ENCODE measurements at regions not wholly inside any gene's neighbourhood (a gene's known extent, or its start where the extent isn't known, plus 50 kb on each side); places are given as distances from the start of the nearest gene placed in this dataset.

DNA sequence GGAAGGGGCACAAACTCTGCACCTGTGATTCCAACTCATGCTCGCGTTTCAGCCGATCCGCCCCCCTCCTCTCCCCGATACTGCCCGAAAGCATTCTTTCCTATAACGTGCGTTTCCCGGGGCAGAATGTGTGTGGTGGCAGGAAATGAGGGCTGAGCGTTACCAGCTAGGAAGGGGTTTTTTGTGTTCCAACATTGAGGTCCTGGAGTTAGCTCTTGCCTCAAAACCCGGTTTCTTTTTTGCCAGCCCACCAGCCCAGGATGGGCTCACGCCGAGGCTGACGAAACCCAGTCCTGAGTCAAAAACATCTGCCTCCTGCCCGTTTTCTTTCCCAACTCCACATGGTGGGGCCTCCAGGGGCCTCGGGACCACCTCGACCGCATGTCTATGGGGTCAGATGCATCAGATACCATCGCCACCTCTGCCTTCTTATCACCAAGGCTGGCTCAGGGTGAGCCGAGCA, 113.7 kb upstream of the COPS8 start:
- Histone ChIP-seq H3K27ac (ENCODE audit: low read length) (no peak overlapping the region), H3K36me3 (ENCODE audit: control insufficient read depth, low read depth, low read length) (no peaks in the 10 kb centered on the region)

GRCh38 chr2:236972491-236973342, 113.0 kb upstream of the COPS8 start:
- Histone ChIP-seq H3K4me1 (ENCODE audit: control insufficient read depth, low read depth, low read length) (peaks cover 23% of the 10 kb centered on the region), H3K9ac (ENCODE audit: low read length) (no peak overlapping the region), H3K27ac (ENCODE audit: low read length) (no peak overlapping the region), H3K36me3 (ENCODE audit: control insufficient read depth, low read depth, low read length) (no peaks in the 10 kb centered on the region), H3K27me3 (ENCODE audit: control insufficient read depth, insufficient read depth, low read length) (peaks cover 3% of the 10 kb centered on the region), H3K9me3 (ENCODE audit: control insufficient read depth, low read depth, low read length) (no peaks in the 10 kb centered on the region), H3K4me3 (ENCODE audit: low read length) (no peak overlapping the region)

More for the DNA sequence above, 113.7 kb upstream of the COPS8 start:
- Histone ChIP-seq H3K9me3 (ENCODE audit: control insufficient read depth, low read depth, low read length) (no peaks in the 10 kb centered on the region), H3K4me1 (ENCODE audit: control insufficient read depth, low read depth, low read length) (peaks cover 23% of the 10 kb centered on the region), H3K9ac (ENCODE audit: low read length) (no peak overlapping the region), H3K27me3 (ENCODE audit: control insufficient read depth, insufficient read depth, low read length) (peaks cover 3% of the 10 kb centered on the region), H3K4me3 (ENCODE audit: low read length) (no peak overlapping the region)

DNA sequence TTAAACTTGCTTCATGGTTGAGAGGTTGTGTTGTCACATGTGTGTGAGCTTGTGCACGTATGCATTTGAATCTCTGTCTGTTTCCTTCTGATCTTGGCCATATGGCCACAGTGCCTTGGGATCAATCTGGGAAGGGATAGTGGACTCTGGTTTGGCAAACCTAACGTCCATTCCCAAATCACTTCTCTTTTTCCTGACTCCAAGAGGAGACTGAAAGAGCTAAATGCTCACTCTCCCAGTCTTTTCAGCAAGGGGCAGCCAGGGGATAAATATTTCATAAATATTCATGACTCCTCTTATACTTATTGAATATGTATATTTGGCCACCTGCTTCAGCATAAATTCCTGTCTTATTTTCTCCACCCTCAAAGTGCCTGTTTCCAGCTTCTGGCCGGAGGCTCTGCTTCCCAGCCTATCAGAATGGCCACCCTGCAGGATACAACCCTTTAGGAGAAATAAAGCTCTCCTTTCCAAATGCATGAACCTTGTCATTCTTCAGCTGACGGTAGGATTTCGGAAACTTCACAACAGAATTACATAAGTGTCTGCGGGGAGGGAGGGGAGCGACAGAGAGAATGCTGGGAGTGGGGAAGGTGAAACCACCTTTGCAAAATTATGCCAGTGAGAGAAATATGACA, 112.2 kb upstream of the COPS8 start:
- no peak overlapping the region for H3K27ac ChIP-seq (ENCODE audit: low read length)
- H3K36me3 ChIP-seq (ENCODE audit: control insufficient read depth, low read depth, low read length) = no peaks in the 10 kb centered on the region
- H3K27me3 ChIP-seq (ENCODE audit: control insufficient read depth, insufficient read depth, low read length) = peaks cover 3% of the 10 kb centered on the region
- H3K9me3 ChIP-seq (ENCODE audit: control insufficient read depth, low read depth, low read length) = no peaks in the 10 kb centered on the region
- no peak overlapping the region for H3K4me3 ChIP-seq (ENCODE audit: low read length)
- no peak overlapping the region for H3K9ac ChIP-seq (ENCODE audit: low read length)
- H3K4me1 ChIP-seq (ENCODE audit: control insufficient read depth, low read depth, low read length) = peaks cover 23% of the 10 kb centered on the region

DNA sequence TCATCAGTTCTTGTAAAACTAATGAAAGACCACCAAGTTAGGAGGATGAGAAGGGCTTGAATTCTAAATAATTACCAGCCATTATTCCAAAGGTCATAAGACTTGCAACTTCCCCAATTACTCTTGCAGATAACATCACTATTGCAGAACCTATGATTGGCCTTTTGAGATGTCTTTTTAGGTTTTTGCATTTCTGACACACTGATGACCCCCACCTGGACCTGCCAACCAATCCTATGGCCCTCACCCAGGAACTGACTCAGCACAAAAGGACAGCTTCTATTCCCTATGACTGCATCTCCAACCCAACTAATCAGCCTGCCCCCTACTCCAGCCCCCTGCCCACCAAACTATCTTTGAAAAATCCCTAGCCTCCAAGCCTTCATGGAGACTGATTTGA, 111.5 kb upstream of the COPS8 start:
- Histone ChIP-seq H3K4me1 (ENCODE audit: control insufficient read depth, low read depth, low read length) (peaks cover 23% of the 10 kb centered on the region), H3K36me3 (ENCODE audit: control insufficient read depth, low read depth, low read length) (no peaks in the 10 kb centered on the region)

GRCh38 chr2:236974752-236975151, 110.9 kb upstream of the COPS8 start:
- Histone ChIP-seq H3K4me1 (ENCODE audit: control insufficient read depth, low read depth, low read length) (peaks cover 23% of the 10 kb centered on the region), H3K27me3 (ENCODE audit: control insufficient read depth, insufficient read depth, low read length) (peaks cover 3% of the 10 kb centered on the region), H3K4me3 (ENCODE audit: low read length) (no peak overlapping the region), H3K9me3 (ENCODE audit: control insufficient read depth, low read depth, low read length) (no peaks in the 10 kb centered on the region), H3K36me3 (ENCODE audit: control insufficient read depth, low read depth, low read length) (no peaks in the 10 kb centered on the region), H3K9ac (ENCODE audit: low read length) (no peak overlapping the region), H3K27ac (ENCODE audit: low read length) (no peak overlapping the region)

More for the DNA sequence above, 111.5 kb upstream of the COPS8 start:
- H3K9ac ChIP-seq (ENCODE audit: low read length) = no peak overlapping the region
- peaks cover 3% of the 10 kb centered on the region for H3K27me3 ChIP-seq (ENCODE audit: control insufficient read depth, insufficient read depth, low read length)
- no peaks in the 10 kb centered on the region for H3K9me3 ChIP-seq (ENCODE audit: control insufficient read depth, low read depth, low read length)
- H3K27ac ChIP-seq (ENCODE audit: low read length) = no peak overlapping the region
- H3K4me3 ChIP-seq (ENCODE audit: low read length) = no peak overlapping the region

GRCh38 chr2:236975766-236976165, 109.9 kb upstream of the COPS8 start:
- Histone ChIP-seq H3K9ac (ENCODE audit: low read length) (no peak overlapping the region), H3K27me3 (ENCODE audit: control insufficient read depth, insufficient read depth, low read length) (peaks cover 3% of the 10 kb centered on the region), H3K27ac (ENCODE audit: low read length) (no peak overlapping the region), H3K4me1 (ENCODE audit: control insufficient read depth, low read depth, low read length) (peaks cover 23% of the 10 kb centered on the region), H3K4me3 (ENCODE audit: low read length) (no peak overlapping the region), H3K9me3 (ENCODE audit: control insufficient read depth, low read depth, low read length) (no peaks in the 10 kb centered on the region), H3K36me3 (ENCODE audit: control insufficient read depth, low read depth, low read length) (no peaks in the 10 kb centered on the region)

DNA sequence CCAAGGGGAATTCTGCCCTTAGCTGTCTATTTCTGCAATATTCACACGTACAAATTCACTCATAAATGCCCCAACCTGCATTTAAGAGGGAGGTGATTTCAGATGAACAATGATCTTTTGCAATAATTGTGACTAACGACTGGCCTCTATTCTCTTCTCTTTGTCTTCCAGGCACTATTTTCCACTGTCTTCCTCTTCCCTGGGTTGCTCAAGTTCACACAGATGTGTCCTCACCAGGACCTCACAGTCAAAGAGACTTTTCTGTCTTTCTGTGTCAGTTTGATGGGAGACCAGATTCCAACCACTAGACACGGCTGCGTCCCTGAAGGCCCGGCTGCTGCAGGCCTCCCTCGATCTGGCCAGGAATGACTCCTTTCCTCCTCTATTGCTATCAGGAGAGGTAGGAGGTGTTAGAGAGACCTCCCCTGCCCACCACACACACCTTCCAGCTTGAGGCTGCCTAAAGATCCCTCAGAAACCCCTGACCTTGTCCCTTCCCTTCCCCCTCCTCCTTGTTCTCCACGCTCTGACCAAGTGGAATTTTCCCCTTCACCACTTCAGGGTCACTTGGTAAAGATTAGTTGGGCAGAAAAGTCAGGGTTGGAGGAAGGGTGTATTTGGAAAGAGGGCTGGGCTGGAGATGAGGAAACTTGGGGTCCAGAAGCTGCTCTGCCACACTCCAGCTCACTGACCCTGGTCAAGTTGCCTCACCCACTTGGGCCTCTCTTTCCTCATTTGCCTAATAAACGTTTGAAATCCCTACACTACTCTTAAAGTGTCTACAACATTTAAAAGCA, 109.2 kb upstream of the COPS8 start:
- H3K27ac ChIP-seq (ENCODE audit: low read length) = no peak overlapping the region
- no peak overlapping the region for H3K4me3 ChIP-seq (ENCODE audit: low read length)
- H3K9ac ChIP-seq (ENCODE audit: low read length) = no peak overlapping the region
- H3K27me3 ChIP-seq (ENCODE audit: control insufficient read depth, insufficient read depth, low read length) = peaks cover 2% of the 10 kb centered on the region
- peaks cover 20% of the 10 kb centered on the region for H3K4me1 ChIP-seq (ENCODE audit: control insufficient read depth, low read depth, low read length)
- H3K9me3 ChIP-seq (ENCODE audit: control insufficient read depth, low read depth, low read length) = no peaks in the 10 kb centered on the region
- H3K36me3 ChIP-seq (ENCODE audit: control insufficient read depth, low read depth, low read length) = no peaks in the 10 kb centered on the region

GRCh38 chr2:236977063-236977851, 108.4 kb upstream of the COPS8 start:
- Histone ChIP-seq H3K36me3 (ENCODE audit: control insufficient read depth, low read depth, low read length) (no peaks in the 10 kb centered on the region), H3K27me3 (ENCODE audit: control insufficient read depth, insufficient read depth, low read length) (no peaks in the 10 kb centered on the region), H3K9me3 (ENCODE audit: control insufficient read depth, low read depth, low read length) (no peaks in the 10 kb centered on the region), H3K27ac (ENCODE audit: low read length) (no peak overlapping the region), H3K4me1 (ENCODE audit: control insufficient read depth, low read depth, low read length) (peaks cover 19% of the 10 kb centered on the region), H3K9ac (ENCODE audit: low read length) (no peak overlapping the region), H3K4me3 (ENCODE audit: low read length) (no peak overlapping the region)

DNA sequence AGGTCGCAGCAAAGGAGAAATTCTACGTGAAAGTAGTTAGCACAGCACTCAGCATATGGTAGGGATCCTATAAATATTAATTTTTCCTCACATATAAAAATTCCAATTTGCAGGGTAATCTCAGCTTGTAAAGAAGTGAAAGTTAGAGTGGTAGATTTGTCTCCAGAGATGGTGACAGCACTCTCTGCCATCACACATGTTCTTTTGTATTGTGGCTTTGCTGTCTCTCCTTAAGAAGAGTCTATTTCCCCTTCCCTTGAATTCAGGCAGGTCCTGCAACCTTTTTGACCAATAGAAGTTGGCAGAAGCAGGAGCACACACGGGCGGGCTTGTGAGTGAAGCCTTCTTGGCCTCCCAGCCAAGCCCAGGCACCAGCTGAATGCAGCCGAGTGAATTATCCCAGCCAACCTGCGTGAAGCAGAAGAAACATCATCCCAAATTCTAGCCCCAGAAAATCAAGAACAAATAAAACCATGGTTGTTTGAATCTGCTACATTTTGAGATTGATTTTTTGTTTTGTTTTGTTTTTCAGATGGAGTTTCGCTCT, 107.8 kb upstream of the COPS8 start:
- no peak overlapping the region for H3K9ac ChIP-seq (ENCODE audit: low read length)
- peaks cover 14% of the 10 kb centered on the region for H3K4me1 ChIP-seq (ENCODE audit: control insufficient read depth, low read depth, low read length)
- H3K9me3 ChIP-seq (ENCODE audit: control insufficient read depth, low read depth, low read length) = no peaks in the 10 kb centered on the region
- H3K4me3 ChIP-seq (ENCODE audit: low read length) = no peak overlapping the region
- H3K27me3 ChIP-seq (ENCODE audit: control insufficient read depth, insufficient read depth, low read length) = no peaks in the 10 kb centered on the region
- no peaks in the 10 kb centered on the region for H3K36me3 ChIP-seq (ENCODE audit: control insufficient read depth, low read depth, low read length)
- no peak overlapping the region for H3K27ac ChIP-seq (ENCODE audit: low read length)

GRCh38 chr2:236979664-236980063, 106.0 kb upstream of the COPS8 start:
- Histone ChIP-seq H3K4me1 (ENCODE audit: control insufficient read depth, low read depth, low read length) (peaks cover 1% of the 10 kb centered on the region), H3K36me3 (ENCODE audit: control insufficient read depth, low read depth, low read length) (no peaks in the 10 kb centered on the region), H3K4me3 (ENCODE audit: low read length) (no peak overlapping the region), H3K9me3 (ENCODE audit: control insufficient read depth, low read depth, low read length) (no peaks in the 10 kb centered on the region), H3K9ac (ENCODE audit: low read length) (no peak overlapping the region), H3K27ac (ENCODE audit: low read length) (no peak overlapping the region), H3K27me3 (ENCODE audit: control insufficient read depth, insufficient read depth, low read length) (no peaks in the 10 kb centered on the region)
